ENCODE measurements at regions not wholly inside any gene's neighbourhood (a gene's known extent, or its start where the extent isn't known, plus 50 kb on each side); places are given as distances from the start of the nearest gene placed in this dataset.

DNA sequence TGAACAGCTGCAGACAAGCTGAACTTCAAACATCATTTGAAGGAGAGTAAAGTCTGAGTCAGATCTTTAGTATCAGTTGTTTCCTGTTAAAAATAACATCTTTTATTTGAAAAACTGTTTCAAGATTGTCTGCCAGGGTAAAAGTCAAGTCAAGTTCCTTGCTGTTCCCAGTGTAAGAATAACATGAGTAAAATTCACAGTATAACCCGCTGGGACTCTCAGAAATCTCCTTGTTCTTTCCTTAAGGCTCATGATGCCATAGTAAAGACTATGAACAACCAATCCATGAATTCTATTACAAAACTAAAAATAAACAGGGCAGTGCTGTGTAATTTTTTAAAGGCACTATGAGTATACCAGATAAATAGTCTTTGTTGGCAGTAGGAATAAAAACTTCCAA, 112.9 kb downstream of the IRS2 start:
- intact Hi-C loops (cut with DNase I), result no loop called here
- no peak for TF ChIP-seq EP300 (IDR thresholded peaks at IDR 0.05)
- no peak for TF ChIP-seq POLR2A (IDR thresholded peaks at IDR 0.05)
- TF ChIP-seq, protein P1, sequence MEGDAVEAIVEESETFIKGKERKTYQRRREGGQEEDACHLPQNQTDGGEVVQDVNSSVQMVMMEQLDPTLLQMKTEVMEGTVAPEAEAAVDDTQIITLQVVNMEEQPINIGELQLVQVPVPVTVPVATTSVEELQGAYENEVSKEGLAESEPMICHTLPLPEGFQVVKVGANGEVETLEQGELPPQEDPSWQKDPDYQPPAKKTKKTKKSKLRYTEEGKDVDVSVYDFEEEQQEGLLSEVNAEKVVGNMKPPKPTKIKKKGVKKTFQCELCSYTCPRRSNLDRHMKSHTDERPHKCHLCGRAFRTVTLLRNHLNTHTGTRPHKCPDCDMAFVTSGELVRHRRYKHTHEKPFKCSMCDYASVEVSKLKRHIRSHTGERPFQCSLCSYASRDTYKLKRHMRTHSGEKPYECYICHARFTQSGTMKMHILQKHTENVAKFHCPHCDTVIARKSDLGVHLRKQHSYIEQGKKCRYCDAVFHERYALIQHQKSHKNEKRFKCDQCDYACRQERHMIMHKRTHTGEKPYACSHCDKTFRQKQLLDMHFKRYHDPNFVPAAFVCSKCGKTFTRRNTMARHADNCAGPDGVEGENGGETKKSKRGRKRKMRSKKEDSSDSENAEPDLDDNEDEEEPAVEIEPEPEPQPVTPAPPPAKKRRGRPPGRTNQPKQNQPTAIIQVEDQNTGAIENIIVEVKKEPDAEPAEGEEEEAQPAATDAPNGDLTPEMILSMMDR (IDR thresholded peaks at IDR 0.05), result no peak
- no peaks in the 10 kb centered on the region for H3K9me3 ChIP-seq
- H3K36me3 ChIP-seq, result no peaks in the 10 kb centered on the region
- peaks cover 1% of the 10 kb centered on the region for H3K4me1 ChIP-seq (ENCODE audit: insufficient read depth)
- DNase-seq, result no peak
- H3K4me3 ChIP-seq, result no peak overlapping the region
- no peaks in the 10 kb centered on the region for H3K27me3 ChIP-seq
- 10 to 44% (median 22%) methylated on average over 1 of the region's 1 CpG for WGBS, 3 donors
- no peak overlapping the region for H3K27ac ChIP-seq

GRCh38 chr13:109672545-109672944, 113.8 kb downstream of the IRS2 start:
- intact Hi-C loops (cut with DNase I), result no loop called here
- 90 to 95% (median 90%) methylated on average over 2 of the region's 2 CpGs for WGBS, 3 donors
- Histone ChIP-seq H3K27ac (no peak overlapping the region), H3K4me3 (no peak overlapping the region), H3K4me1 (ENCODE audit: insufficient read depth) (peaks cover 1% of the 10 kb centered on the region), H3K27me3 (no peaks in the 10 kb centered on the region), H3K9me3 (no peaks in the 10 kb centered on the region), H3K36me3 (no peaks in the 10 kb centered on the region)
- no peak for DNase-seq
- TF ChIP-seq EP300 (IDR thresholded peaks at IDR 0.05), result no peak
- TF ChIP-seq POLR2A (IDR thresholded peaks at IDR 0.05), result no peak
- TF ChIP-seq, protein P1 (IDR thresholded peaks at IDR 0.05), result no peak

GRCh38 chr13:109671919-109672318, 114.5 kb downstream of the IRS2 start:
- no peak for DNase-seq
- Histone ChIP-seq H3K27ac (no peak overlapping the region), H3K9me3 (no peaks in the 10 kb centered on the region), H3K4me1 (ENCODE audit: insufficient read depth) (peaks cover 1% of the 10 kb centered on the region), H3K36me3 (no peaks in the 10 kb centered on the region), H3K27me3 (no peaks in the 10 kb centered on the region), H3K4me3 (no peak overlapping the region)
- intact Hi-C loops (cut with DNase I), result no loop called here
- 89 to 93% (median 93%) methylated on average over 4 of the region's 4 CpGs for WGBS, 3 donors
- TF ChIP-seq POLR2A (IDR thresholded peaks at IDR 0.05) (no peak), EP300 (IDR thresholded peaks at IDR 0.05) (no peak)
- TF ChIP-seq, protein P1 (IDR thresholded peaks at IDR 0.05), result no peak

DNA sequence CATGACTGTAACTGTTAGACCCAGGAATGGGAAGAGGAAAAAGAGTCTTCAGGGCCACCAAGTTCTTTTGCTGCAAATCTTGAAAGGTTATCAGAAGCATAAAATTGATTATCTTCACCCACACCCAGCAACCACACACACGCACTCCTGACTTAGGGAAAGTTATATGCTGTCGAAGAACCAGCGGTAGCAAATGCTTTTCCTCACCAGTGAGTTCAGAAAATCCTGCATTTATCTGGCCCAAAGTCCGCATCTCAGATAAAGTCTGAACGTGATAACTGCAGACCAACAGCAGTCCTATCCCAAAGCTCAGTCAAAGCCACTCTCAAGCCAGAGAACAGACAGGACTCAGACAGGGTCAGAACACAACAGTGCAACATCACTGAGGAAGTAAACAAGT, 115.6 kb downstream of the IRS2 start:
- H3K9me3 ChIP-seq, result no peaks in the 10 kb centered on the region
- intact Hi-C loops (cut with DNase I), result no loop called here
- H3K4me3 ChIP-seq, result no peak overlapping the region
- no peaks in the 10 kb centered on the region for H3K27me3 ChIP-seq
- DNase-seq, result no peak
- 95 to 98% (median 96%) methylated on average over 5 of the region's 5 CpGs for WGBS, 3 donors
- peaks cover 1% of the 10 kb centered on the region for H3K4me1 ChIP-seq (ENCODE audit: insufficient read depth)
- TF ChIP-seq, protein P1 (IDR thresholded peaks at IDR 0.05), result no peak
- TF ChIP-seq POLR2A (IDR thresholded peaks at IDR 0.05), result no peak
- TF ChIP-seq EP300 (IDR thresholded peaks at IDR 0.05), result no peak
- no peak overlapping the region for H3K27ac ChIP-seq
- no peaks in the 10 kb centered on the region for H3K36me3 ChIP-seq

GRCh38 chr13:109669956-109670355, 116.4 kb downstream of the IRS2 start:
- Histone ChIP-seq H3K9me3 (no peaks in the 10 kb centered on the region), H3K36me3 (no peaks in the 10 kb centered on the region), H3K27me3 (no peaks in the 10 kb centered on the region), H3K4me1 (ENCODE audit: insufficient read depth) (peaks cover 1% of the 10 kb centered on the region), H3K27ac (no peak overlapping the region), H3K4me3 (no peak overlapping the region)
- DNase-seq, result no peak
- no peak for TF ChIP-seq POLR2A (IDR thresholded peaks at IDR 0.05)
- no peak for TF ChIP-seq EP300 (IDR thresholded peaks at IDR 0.05)
- intact Hi-C loops (cut with DNase I), result no loop called here
- WGBS, 3 donors, result 84 to 89% (median 86%) methylated on average over 5 of the region's 5 CpGs
